ENCODE measurements at regions not wholly inside any gene's neighbourhood (a gene's known extent, or its start where the extent isn't known, plus 50 kb on each side); places are given as distances from the start of the nearest gene placed in this dataset.

- no peak for DNase-seq (ENCODE audit: low read depth)
- no peak for TF ChIP-seq CTCF (IDR thresholded peaks at IDR 0.05; ENCODE audit: low read length, missing control alignments)
- H3K4me3 ChIP-seq (replicated peaks; ENCODE audit: low read depth, low read length), result no peak overlapping the region
These were observed 88.7 kb downstream of the AIPL1 start for GRCh38 chr17:6346156-6346786.

GRCh38 chr17:6343736-6344135 lies 91.2 kb downstream of the AIPL1 start:
- TF ChIP-seq CTCF (IDR thresholded peaks at IDR 0.05; ENCODE audit: low read length, missing control alignments), result no peak
- DNase-seq (ENCODE audit: low read depth), result no peak
- no peak overlapping the region for H3K4me3 ChIP-seq (replicated peaks; ENCODE audit: low read depth, low read length)

- no peak for DNase-seq (ENCODE audit: low read depth)
- TF ChIP-seq CTCF (IDR thresholded peaks at IDR 0.05; ENCODE audit: low read length, missing control alignments), result no peak
- no peak overlapping the region for H3K4me3 ChIP-seq (replicated peaks; ENCODE audit: low read depth, low read length)
These were observed 91.7 kb downstream of the AIPL1 start for GRCh38 chr17:6343191-6343590.

GRCh38 chr17:6340708-6341107 lies 94.2 kb downstream of the AIPL1 start:
- no peak overlapping the region for H3K4me3 ChIP-seq (replicated peaks; ENCODE audit: low read depth, low read length)
- DNase-seq (ENCODE audit: low read depth), result no peak
- TF ChIP-seq CTCF (IDR thresholded peaks at IDR 0.05; ENCODE audit: low read length, missing control alignments), result no peak

- DNase-seq (ENCODE audit: low read depth), result no peak
- TF ChIP-seq CTCF (IDR thresholded peaks at IDR 0.05; ENCODE audit: low read length, missing control alignments), result no peak
- no peak overlapping the region for H3K4me3 ChIP-seq (replicated peaks; ENCODE audit: low read depth, low read length)
These were observed 100.5 kb downstream of the AIPL1 start for GRCh38 chr17:6334386-6334785.

GRCh38 chr17:6330936-6331335 lies 104.0 kb downstream of the AIPL1 start:
- DNase-seq (ENCODE audit: low read depth), result no peak
- TF ChIP-seq CTCF (IDR thresholded peaks at IDR 0.05; ENCODE audit: low read length, missing control alignments), result no peak
- H3K4me3 ChIP-seq (replicated peaks; ENCODE audit: low read depth, low read length), result no peak overlapping the region

GRCh38 chr17:6328279-6328678 lies 106.6 kb downstream of the AIPL1 start:
- DNase-seq (ENCODE audit: low read depth), result no peak
- TF ChIP-seq CTCF (IDR thresholded peaks at IDR 0.05; ENCODE audit: low read length, missing control alignments), result no peak
- H3K4me3 ChIP-seq (replicated peaks; ENCODE audit: low read depth, low read length), result no peak overlapping the region
